Jurkat, Clone E6-1 (cell line): ENCODE measurements at regions not wholly inside any gene's neighbourhood (a gene's known extent, or its start where the extent isn't known, plus 50 kb on each side); places are given as distances from the start of the nearest gene placed in this dataset.

Source experiments
- DNase-seq: peaks from one replicate; pipeline ENCODE4 v3.0.0-alpha.2; 2011; ENCODE audit warnings: low read depth, low spot score
- H3K4me3 ChIP-seq: 2 replicates; pipeline ENCODE4 v1.5.1; 2011; ENCODE audit warnings: mild to moderate bottlenecking, low read length, control low read depth, moderate library complexity

GRCh38 chr2:10246370-10246769, 56.3 kb upstream of the HPCAL1 start:
- no peak overlapping the region for H3K4me3 ChIP-seq

DNA sequence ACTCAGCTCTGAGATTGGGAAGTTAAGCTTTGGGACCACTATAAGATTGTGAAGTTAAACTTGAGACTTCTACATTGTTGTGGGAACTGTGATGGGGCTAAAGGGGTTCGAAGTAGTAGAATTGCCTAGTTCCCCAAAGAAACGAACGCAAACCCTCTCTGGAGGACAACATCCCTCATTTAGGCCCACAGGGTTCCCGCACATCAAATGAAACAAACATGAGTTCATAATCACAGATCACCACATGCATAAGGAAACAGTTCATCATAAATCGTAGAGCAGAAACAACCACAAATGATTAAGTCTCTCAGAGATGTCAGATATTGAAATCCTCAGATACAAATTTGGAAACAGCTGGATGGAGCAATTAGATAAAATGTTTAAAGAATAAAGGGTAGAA, 55.9 kb upstream of the HPCAL1 start:
- DNase-seq, result no peak
- H3K4me3 ChIP-seq, result no peak overlapping the region

More at GRCh38 chr2:10246370-10246769, 56.3 kb upstream of the HPCAL1 start:
- DNase-seq, result no peak

DNA sequence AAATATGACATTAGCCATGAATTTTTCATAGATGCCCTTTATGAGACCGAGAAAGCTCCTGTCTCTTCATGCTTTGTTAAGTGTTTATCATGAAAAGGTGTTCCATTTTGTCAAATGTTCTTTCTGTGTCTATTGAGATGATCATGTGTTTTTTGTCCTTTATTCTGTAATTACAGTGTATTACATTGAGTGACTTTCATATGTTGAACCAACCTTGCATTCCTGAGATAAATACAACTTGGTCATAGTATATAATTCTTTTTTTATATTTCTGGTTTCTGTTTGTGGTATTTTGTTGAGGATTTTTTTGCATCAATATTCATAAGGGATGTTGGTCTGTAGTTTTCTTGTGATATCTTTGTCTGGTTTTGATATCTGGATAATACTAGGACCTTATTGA, 52.9 kb upstream of the HPCAL1 start:
- H3K4me3 ChIP-seq, result no peak overlapping the region
- DNase-seq, result no peak

GRCh38 chr2:10252224-10252623, 50.5 kb upstream of the HPCAL1 start:
- no peak for DNase-seq
- H3K4me3 ChIP-seq, result no peak overlapping the region

DNA sequence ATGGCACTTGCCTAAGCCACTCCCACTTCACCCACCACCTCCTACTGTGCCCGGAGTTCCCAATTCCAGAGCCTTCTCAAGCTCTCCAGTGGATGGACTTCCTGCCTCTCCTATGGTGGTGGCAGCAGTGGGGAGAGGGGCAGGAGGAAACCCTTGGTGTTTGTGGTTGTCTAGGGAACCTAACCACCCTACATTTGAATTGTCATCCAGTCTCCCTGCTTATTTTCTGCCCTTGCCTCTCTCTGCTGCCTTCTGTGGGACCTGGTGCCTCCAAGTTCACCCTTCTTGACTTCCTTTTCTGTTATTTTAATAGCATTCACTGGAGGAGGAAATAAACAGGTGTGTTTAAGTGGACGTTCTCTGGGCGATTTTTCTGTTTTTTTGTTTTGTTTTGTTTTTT, 50.0 kb upstream of the HPCAL1 start:
- DNase-seq, result no peak
- H3K4me3 ChIP-seq, result no peak overlapping the region
